ENCODE measurements at regions not wholly inside any gene's neighbourhood (a gene's known extent, or its start where the extent isn't known, plus 50 kb on each side); places are given as distances from the start of the nearest gene placed in this dataset.

GRCh38 chr11:112745973-112746372 is 215.2 kb upstream of the NCAM1 start:
- TF ChIP-seq CTCF (IDR thresholded peaks at IDR 0.05; ENCODE audit: extremely low read depth in 1 of 2, insufficient read depth in 1 of 2, low read depth in 1 of 2, low read length in 2 of 2) (no peak), POLR2A (IDR thresholded peaks at IDR 0.05; ENCODE audit: low read depth, low read length) (no peak), GATA2 (IDR thresholded peaks at IDR 0.05; ENCODE audit: insufficient read depth, insufficient read length, low read depth, low read length) (no peak), MYC (IDR thresholded peaks at IDR 0.05; ENCODE audit: low read depth, low read length) (no peak)
- TF ChIP-seq, protein P1, sequence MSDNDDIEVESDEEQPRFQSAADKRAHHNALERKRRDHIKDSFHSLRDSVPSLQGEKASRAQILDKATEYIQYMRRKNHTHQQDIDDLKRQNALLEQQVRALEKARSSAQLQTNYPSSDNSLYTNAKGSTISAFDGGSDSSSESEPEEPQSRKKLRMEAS (IDR thresholded peaks at IDR 0.05; ENCODE audit: insufficient read depth, insufficient read length), result no peak
